DOHH2 (cell line): ENCODE measurements at regions not wholly inside any gene's neighbourhood (a gene's known extent, or its start where the extent isn't known, plus 50 kb on each side); places are given as distances from the start of the nearest gene placed in this dataset.

ENCODE experiments used
- H3F3A ChIP-seq: fragments of 200-600 bp; sonication (generic), shearing (Covaris generic); 2 replicates; pipeline ENCODE4 v1.6.0; 2016; ENCODE audit warnings: antibody characterized with exemption, mild to moderate bottlenecking; ENCODE audit not compliant: control insufficient read depth, insufficient read depth
- H3K27ac ChIP-seq: fragments of 200-600 bp; sonication (generic); 2 replicates; pipeline ENCODE4 v1.5.1; 2014; ENCODE audit warnings: low read depth, mild to moderate bottlenecking, low read length, moderate library complexity
- H3K27me3 ChIP-seq: fragments of 200-600 bp; sonication (generic); 2 replicates; pipeline ENCODE4 v1.6.1; 2014; ENCODE audit warnings: mild to moderate bottlenecking, low read length, mixed read lengths; ENCODE audit not compliant: control insufficient read depth
- H3K36me3 ChIP-seq: fragments of 200-600 bp; sonication (generic); 2 replicates; pipeline ENCODE4 v1.6.1; 2014; ENCODE audit warnings: mild to moderate bottlenecking, low read length, moderate library complexity, mixed read lengths; ENCODE audit not compliant: control insufficient read depth
- H3K4me1 ChIP-seq: fragments of 200-600 bp; sonication (generic); 2 replicates; pipeline ENCODE4 v1.6.1; 2014; ENCODE audit warnings: mild to moderate bottlenecking, low read length, mixed read lengths; ENCODE audit not compliant: control insufficient read depth
- H3K4me2 ChIP-seq: fragments of 200-600 bp; sonication (generic); 2 replicates; pipeline ENCODE4 v1.6.0; 2014; ENCODE audit warnings: mild to moderate bottlenecking, low read length, moderate library complexity
- H3K4me3 ChIP-seq: fragments of 200-600 bp; sonication (generic); 2 replicates; pipeline ENCODE4 v1.5.1; 2014; ENCODE audit warnings: mild to moderate bottlenecking, low read length, mixed read lengths
- H3K79me2 ChIP-seq: fragments of 200-600 bp; sonication (generic); 2 replicates; pipeline ENCODE4 v1.6.1; 2014; ENCODE audit warnings: mild to moderate bottlenecking, low read length, mixed read lengths; ENCODE audit not compliant: control insufficient read depth
- H3K9me2 ChIP-seq: fragments of 200-600 bp; sonication (generic); replicated peaks from 2 replicates; pipeline ENCODE4 v1.6.1; 2014; ENCODE audit warnings: mild to moderate bottlenecking, low read length, mixed read lengths; ENCODE audit not compliant: control insufficient read depth
- H3K9me3 ChIP-seq: fragments of 200-600 bp; sonication (generic); 2 replicates; pipeline ENCODE4 v1.6.1; 2014; ENCODE audit warnings: antibody characterized with exemption, low read length, mixed read lengths; ENCODE audit not compliant: control insufficient read depth, insufficient read depth
- H4K20me1 ChIP-seq: fragments of 200-600 bp; sonication (generic); 2 replicates; pipeline ENCODE4 v1.6.0; 2014; ENCODE audit warnings: low read depth, mild to moderate bottlenecking, antibody characterized with exemption, low read length, moderate library complexity; ENCODE audit not compliant: control insufficient read depth, insufficient read depth
- CTCF ChIP-seq: fragments of 200-600 bp; sonication (generic); IDR thresholded peaks from one replicate; pipeline ENCODE4 v1.5.1; 2014; ENCODE audit warnings: antibody characterized with exemption, mild to moderate bottlenecking, low read depth, low read length; ENCODE audit not compliant: poor library complexity, severe bottlenecking
- EZH2phosphoT487 ChIP-seq: fragments of 200-600 bp; sonication (generic); IDR thresholded peaks from 2 replicates; pipeline ENCODE4 v1.6.1; 2017; ENCODE audit warnings: borderline replicate concordance, mild to moderate bottlenecking, antibody characterized with exemption, low read length, moderate library complexity, mixed read lengths

DNA sequence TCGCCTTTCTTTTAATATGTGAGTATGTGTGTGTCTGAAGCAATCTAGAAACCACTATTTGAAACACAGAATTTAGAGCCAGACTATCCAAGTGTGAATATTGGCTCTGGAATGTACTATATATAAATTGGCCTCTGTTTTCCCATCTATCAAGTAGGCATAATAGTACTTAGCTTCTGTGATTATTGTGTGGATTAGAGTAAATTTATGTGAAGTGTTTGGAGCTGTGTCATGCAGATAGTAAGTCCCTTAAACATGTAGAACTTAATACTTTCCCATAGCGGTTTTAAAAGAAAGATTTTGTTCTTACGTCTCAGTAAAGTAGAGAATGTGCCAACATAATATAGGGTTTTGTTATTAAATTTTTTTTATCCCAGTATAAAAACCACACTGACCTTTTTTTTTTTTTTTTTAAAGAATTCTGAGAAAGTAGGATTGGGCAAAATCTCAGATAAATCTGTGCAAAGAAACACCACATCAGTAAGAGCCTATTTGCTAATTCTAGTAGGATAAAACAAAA, 432.3 kb downstream of the RFC3 start:
- Histone ChIP-seq H4K20me1 (no peaks in the 10 kb centered on the region), H3K9me3 (no peaks in the 10 kb centered on the region; the same call in 1 of the 2 replicates)

GRCh38 chr13:34254366-34254765, 436.4 kb downstream of the RFC3 start:
- no peak overlapping the region for H3K4me3 ChIP-seq
- H3K36me3 ChIP-seq: no peaks in the 10 kb centered on the region
- no peaks in the 10 kb centered on the region for H4K20me1 ChIP-seq
- no peaks in the 10 kb centered on the region; the same call in 1 of the 2 replicates for H3K27me3 ChIP-seq
- H3K4me2 ChIP-seq: no peak overlapping the region
- H3K9me2 ChIP-seq: no peaks in the 10 kb centered on the region
- no peaks in the 10 kb centered on the region; the same call in 1 of the 2 replicates for H3K9me3 ChIP-seq
- TF ChIP-seq EZH2phosphoT487: no peak
- no peaks in the 10 kb centered on the region for H3K79me2 ChIP-seq
- peaks cover 11% of the 10 kb centered on the region for H3K4me1 ChIP-seq
- H3F3A ChIP-seq: no peaks in the 10 kb centered on the region
- H3K27ac ChIP-seq: no peak overlapping the region

More for the DNA sequence above, 432.3 kb downstream of the RFC3 start:
- H3K36me3 ChIP-seq: no peaks in the 10 kb centered on the region
- H3K27me3 ChIP-seq: no peaks in the 10 kb centered on the region
- no peaks in the 10 kb centered on the region for H3K9me2 ChIP-seq
- H3K79me2 ChIP-seq: no peaks in the 10 kb centered on the region
- no peaks in the 10 kb centered on the region for H3F3A ChIP-seq
- no peak overlapping the region for H3K27ac ChIP-seq
- TF ChIP-seq CTCF (no peak), EZH2phosphoT487 (no peak)
- H3K4me1 ChIP-seq: no peaks in the 10 kb centered on the region
- no peak overlapping the region for H3K4me2 ChIP-seq
- H3K4me3 ChIP-seq: no peak overlapping the region

DNA sequence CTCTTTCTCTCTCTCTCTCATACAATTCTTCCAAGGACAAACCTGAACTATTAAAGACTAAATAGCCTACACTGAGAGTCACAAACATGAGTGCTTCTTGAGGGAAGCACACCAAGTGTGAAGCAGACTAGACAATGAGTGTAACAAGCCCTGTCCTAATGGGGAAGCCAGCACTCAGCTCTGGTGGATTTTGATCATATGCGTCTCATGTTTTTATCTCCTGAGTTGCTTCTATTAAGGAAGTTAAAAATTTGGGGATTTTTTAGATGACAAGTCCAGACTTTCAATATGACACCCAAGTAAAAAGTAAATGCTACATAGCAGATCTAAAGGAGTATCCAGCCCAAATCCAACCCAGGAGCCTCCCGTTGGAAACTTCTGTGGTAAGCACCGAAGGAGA, 437.8 kb downstream of the RFC3 start:
- Histone ChIP-seq H3K9me2 (no peaks in the 10 kb centered on the region), H3K27me3 (no peaks in the 10 kb centered on the region; the same call in 1 of the 2 replicates), H4K20me1 (no peaks in the 10 kb centered on the region), H3K4me2 (no peak overlapping the region), H3K4me1 (peaks cover 11% of the 10 kb centered on the region), H3K27ac (no peak overlapping the region), H3K4me3 (no peak overlapping the region), H3K9me3 (no peaks in the 10 kb centered on the region; the same call in 1 of the 2 replicates), H3K36me3 (no peaks in the 10 kb centered on the region), H3K79me2 (no peaks in the 10 kb centered on the region), H3F3A (no peaks in the 10 kb centered on the region)
- TF ChIP-seq CTCF: no peak

- no peak overlapping the region for H3K4me3 ChIP-seq
- H3K4me1 ChIP-seq: peaks cover 11% of the 10 kb centered on the region
- no peaks in the 10 kb centered on the region for H3K36me3 ChIP-seq
- H3F3A ChIP-seq: no peaks in the 10 kb centered on the region
- no peaks in the 10 kb centered on the region; the same call in 1 of the 2 replicates for H3K27me3 ChIP-seq
- no peaks in the 10 kb centered on the region for H3K9me2 ChIP-seq
- TF ChIP-seq EZH2phosphoT487: no peak
- no peaks in the 10 kb centered on the region for H4K20me1 ChIP-seq
- H3K79me2 ChIP-seq: no peaks in the 10 kb centered on the region
- no peak overlapping the region for H3K27ac ChIP-seq
- no peaks in the 10 kb centered on the region; the same call in 1 of the 2 replicates for H3K9me3 ChIP-seq
- H3K4me2 ChIP-seq: no peak overlapping the region
Measured at GRCh38 chr13:34256236-34256635, 438.3 kb downstream of the RFC3 start.
